ENCODE measurements at regions not wholly inside any gene's neighbourhood (a gene's known extent, or its start where the extent isn't known, plus 50 kb on each side); places are given as distances from the start of the nearest gene placed in this dataset.
"Not testable (repeated sequence)": the region's sequence is repeated elsewhere in the genome, so short reads cannot be mapped to it uniquely, and the experiment has no call there.

GRCh38 chr7:17046666-17047065 is 164.9 kb upstream of the AGR3 start:
- DNase-seq (ENCODE audit: low read depth), result no peak

GRCh38 chr7:17053164-17053563 is 171.4 kb upstream of the AGR3 start:
- not testable (repeated sequence) for DNase-seq (ENCODE audit: low read depth)

DNA sequence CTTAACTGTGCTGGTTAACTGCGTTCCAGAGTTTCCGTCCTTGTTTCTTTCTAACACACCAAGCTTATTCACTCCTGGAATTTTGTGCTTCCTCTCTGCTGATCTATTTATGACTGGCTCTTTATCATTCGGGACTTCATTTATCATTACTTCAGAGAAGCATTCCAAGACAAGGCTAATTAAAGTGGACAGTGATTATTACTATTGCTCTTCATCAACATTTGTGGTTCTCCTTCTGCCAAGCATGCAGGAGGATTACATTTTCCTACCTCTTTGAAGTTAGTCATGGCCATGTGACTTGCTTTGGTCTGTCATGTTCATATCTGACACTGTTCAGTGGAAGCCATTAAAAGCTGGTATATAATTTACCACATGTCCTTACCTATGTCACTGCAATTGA is 172.4 kb upstream of the AGR3 start:
- no peak for DNase-seq (ENCODE audit: low read depth)

DNA sequence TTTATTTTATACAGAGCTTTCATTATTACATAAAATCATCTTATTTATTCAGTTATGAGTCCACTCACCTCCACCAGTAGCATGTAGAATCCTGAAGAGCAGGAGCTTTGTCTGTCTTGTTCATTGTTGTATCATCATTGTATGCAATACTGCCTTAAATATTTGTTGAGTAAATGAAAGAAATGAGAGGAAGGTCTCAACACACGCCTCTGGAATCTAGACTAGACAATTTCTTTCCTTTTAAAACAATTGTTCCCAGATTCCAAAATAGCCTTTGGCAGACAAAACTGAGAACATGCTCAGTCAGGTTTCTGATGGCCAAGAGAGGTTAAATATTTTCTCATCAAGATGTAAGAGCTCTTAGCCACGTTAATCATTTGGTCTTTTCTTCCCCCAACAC is 173.1 kb upstream of the AGR3 start:
- no peak for DNase-seq (ENCODE audit: low read depth)

- DNase-seq (ENCODE audit: low read depth), result no peak
Measured at GRCh38 chr7:17055596-17055995, 173.8 kb upstream of the AGR3 start.

DNA sequence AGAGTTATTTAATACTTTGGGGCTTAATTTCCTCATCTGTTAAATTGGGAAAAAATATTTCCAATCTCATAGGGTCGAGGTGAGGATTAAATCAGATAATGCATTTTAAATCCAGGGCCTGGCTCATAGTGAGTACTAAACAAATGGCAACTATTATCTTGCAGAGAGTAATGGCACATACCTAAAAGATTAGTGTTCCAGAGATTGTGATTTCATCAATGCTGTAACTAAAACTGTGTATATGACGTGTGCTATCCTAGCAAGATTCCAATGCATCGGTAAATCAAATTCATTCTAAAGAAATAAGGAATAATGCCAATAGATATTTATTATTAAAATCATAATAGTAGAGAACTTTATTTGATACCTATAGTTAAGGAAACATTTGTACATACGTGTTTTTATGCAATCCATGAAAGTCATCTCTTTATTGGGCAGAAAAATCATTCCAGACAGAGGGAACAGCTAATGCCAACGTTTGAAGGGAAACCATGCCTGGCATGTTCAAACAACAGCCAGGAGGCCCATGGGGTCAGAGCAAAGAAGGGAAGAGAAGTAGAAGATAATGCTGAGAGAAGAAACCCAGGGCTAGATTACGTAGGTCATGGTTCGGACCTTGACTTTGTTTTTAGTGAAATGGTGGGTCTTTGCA is 174.8 kb upstream of the AGR3 start:
- no peak for DNase-seq (ENCODE audit: low read depth)

GRCh38 chr7:17057143-17057509 is 175.3 kb upstream of the AGR3 start:
- DNase-seq (ENCODE audit: low read depth), result no peak

GRCh38 chr7:17058568-17058967 is 176.8 kb upstream of the AGR3 start:
- DNase-seq (ENCODE audit: low read depth), result no peak

GRCh38 chr7:17060051-17060450 is 178.3 kb upstream of the AGR3 start:
- DNase-seq (ENCODE audit: low read depth), result no peak

GRCh38 chr7:17061443-17061842 is 179.7 kb upstream of the AGR3 start:
- DNase-seq (ENCODE audit: low read depth), result no peak

GRCh38 chr7:17062151-17063044 is 180.6 kb upstream of the AGR3 start:
- DNase-seq (ENCODE audit: low read depth), result no peak

DNA sequence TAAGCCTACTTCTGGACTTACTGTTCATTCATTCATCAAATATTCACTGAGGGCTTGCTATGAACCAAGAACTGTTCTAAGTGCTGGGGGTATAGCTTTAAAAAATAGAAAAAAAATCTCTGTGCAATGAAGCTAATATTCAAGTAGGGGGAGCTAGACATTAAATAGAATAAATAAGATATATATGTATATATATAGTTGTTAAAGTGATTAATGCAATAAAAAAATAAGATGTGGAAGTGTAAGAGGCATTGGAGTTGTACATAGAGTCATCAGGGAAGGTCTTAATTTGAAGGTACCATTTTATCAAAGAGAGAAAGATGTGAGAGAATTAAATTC is 181.2 kb upstream of the AGR3 start:
- no peak for DNase-seq (ENCODE audit: low read depth)

DNA sequence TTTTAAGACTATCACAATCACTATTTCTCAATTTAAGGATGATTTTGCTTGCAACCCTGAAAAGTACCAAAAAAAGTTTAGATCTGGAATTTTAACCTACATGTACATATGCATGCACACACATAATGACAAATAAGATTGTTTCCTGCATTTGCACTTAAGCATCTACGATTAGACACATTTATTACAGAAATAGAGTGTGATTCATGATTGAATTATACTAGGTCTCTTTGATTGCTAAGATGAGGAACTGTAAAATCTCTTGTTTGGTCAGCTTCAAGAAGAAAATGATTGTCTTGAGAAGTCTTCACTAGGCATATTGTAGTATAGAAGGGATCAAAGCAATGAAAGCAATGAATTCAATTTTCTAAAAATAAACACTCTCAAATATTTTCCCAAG is 185.9 kb upstream of the AGR3 start:
- DNase-seq (ENCODE audit: low read depth), result no peak

DNA sequence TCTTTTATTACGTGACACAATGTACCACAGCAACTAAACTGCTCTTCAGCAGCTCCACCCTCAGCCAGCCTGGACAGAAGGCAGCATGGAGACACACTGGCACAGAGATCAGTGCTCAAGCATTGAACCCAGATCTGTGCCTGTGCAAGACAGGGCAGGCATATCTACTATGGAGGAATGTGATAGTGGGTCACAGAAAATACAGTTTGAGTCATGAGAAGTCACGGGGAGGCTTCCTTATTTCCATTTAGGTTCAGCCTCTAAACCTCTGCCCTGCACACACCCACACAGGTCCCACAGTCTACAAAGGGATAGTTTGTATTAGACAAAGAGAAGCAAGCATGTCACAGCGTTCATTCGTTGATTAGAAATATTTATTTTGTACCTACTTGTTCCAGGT is 187.4 kb upstream of the AGR3 start:
- DNase-seq (ENCODE audit: low read depth), result no peak

GRCh38 chr7:17070231-17070708 is 188.5 kb upstream of the AGR3 start:
- DNase-seq (ENCODE audit: low read depth), result no peak

GRCh38 chr7:17071866-17072265 is 190.1 kb upstream of the AGR3 start:
- no peak for DNase-seq (ENCODE audit: low read depth)

DNA sequence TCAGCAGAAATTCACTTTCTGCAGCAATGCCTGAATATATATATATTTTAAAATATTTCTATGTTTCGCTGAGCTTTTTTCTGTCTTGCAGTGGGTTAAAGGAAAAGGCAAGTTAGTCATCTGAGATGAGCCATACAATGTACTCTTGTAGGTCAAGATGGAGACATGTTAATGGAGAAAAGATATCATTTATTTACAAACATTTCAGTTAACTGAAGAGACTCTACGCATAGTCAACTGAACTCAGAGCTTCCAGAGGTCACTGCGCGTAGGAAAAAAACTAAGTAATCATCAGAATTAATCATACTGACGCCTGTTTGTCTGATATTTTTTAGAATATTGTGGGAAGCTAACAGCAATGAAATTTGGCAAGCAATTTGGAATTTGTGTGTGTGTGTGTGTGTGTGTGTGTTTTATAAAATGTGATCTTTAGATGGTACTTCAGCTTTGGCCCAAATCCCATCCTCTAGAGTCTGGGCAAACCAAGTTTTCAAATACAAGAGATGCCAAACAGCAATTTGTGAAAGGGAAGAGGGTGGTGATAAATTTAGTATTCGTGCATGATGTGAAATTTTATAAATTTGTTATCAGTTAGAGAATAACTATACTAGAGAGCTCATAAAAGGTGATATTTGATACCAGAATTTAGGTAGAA is 193.9 kb upstream of the AGR3 start:
- DNase-seq (ENCODE audit: low read depth), result no peak

DNA sequence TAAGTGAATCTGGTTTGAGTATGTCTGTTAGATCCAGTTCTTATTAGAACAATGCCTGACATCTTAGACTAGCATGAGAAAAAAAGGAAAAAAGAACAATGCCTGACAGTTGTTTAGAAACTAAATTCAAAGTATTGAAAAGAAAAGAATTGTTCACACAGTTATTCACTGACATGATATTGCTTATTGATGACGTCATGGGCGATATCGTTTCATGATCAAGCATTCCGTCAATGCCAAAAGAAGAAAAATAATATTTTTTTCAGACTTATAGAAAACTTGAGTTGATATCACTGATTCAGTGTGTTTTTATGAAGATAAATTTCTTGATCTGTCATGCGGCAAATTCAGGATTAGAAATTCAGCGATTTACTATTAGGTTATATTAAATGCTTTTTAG is 196.5 kb upstream of the AGR3 start:
- DNase-seq (ENCODE audit: low read depth), result no peak

DNA sequence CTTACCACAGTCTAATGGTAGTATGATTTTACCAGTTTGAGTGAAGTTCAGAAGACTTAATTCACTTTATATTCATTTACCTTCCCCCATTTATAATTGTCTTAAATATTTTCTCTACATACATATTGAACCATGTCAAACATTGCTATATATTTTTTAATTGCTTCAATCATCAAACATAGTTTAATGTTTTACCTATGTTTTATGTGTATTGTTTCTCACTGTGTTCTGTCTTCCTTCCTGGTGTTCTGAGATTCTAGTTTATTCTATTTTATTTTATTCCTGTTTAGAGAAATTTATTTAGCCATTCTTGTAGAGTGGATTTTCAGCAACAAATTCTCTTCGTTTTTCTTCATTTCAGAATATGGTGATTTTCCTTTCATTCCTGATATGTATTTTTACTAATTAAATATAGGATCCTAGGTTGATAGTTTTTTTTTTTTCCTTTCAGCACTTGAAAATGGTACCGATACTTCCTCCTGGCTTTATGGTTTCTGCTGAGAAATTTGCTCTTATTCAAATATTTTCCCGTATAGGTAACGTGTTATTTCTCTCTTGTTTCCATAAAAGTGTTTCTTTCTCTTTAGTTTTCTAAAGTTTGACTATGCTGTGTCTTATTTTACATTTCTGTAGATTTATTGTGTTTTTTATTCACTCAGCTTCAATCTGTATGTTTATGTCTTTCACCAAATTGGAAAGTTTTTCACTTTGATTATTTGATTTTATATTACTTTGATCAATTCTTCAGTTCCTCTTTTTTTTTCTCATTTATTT is 201.8 kb upstream of the AGR3 start:
- no peak for DNase-seq (ENCODE audit: low read depth)

DNA sequence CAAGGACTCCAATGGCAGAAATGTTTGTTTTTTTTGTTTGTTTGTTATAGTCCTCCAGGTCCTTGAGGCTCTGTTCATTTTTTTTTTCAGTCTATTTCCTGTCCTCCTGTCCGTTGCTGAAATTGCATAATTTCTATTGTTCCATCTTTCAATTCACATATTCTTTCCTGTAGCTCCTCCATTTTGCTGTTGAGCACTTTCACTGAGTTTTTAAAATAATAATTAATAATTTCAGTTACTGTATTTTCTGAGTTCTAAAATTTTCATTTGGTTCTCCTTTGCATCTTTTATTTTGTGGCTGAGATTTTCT is 202.3 kb upstream of the AGR3 start:
- no peak for DNase-seq (ENCODE audit: low read depth)

GRCh38 chr7:17085186-17085585 is 203.4 kb upstream of the AGR3 start:
- DNase-seq (ENCODE audit: low read depth), result no peak

DNA sequence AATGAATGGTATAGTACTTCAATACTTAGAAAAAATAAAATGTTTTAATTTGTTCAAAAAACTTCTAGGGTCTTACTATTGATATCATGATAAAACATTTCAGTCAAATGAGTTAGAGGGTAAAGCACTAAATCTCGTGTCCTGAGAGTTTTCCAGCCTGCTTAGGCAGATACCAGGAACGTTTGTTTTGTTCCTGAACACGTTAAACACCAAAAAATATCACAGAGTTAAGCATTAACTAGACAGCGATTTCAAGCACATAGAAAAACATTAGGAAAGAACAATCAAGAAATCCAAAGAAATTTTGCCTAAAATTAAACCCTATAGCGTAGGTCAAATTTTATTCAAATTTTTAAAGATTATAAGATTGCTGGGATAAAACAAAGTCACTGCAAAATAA is 204.6 kb upstream of the AGR3 start:
- no peak for DNase-seq (ENCODE audit: low read depth)

DNA sequence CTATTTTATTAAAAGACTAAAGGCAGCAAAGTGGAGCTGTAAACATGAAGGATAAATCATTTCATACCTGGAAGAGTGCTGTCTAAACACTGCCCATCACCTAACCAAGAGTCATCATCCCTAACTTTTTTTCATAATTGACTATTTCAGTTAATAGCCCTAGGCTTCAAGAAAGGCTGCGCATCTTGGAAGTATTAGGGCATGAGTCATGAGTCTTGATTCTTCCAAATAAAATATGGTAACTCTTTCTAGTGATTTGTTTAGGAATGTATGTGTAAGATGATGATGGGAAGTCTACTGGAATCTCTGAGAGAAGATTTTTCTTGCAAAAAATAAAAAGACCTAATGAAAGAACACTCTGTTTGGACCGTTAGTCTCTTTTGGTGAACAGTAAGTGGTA is 207.7 kb upstream of the AHR start:
- no peak for DNase-seq (ENCODE audit: low read depth)

Data from activated T-helper 9 cell treated with anti-CD3 and anti-CD28 coated beads, Interleukin-2, amount 50 U/mL, for 16 hours (primary cell).